ENCODE measurements at regions not wholly inside any gene's neighbourhood (a gene's known extent, or its start where the extent isn't known, plus 50 kb on each side); places are given as distances from the start of the nearest gene placed in this dataset.

DNA sequence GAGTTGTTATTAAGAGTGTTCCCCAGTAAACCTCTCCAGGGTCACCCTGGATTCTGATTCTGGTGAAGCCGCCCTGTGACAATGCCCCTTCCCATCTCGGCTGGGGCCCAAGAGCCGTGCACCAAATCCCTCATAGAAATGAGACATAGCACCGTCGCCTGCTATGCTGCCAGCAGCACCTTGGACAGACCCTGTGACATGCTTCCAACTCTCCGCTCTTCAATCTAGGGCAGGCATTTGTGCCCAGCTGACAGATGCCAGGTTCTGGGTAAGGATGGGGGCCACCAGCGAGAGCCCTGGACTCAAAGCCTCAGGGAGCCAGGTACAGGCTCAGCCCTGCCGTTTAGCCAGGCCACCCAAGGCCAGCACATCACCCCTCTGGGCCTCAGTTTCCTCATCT lies 55.8 kb upstream of the TCF20 start:
- no peak for DNase-seq
- TF ChIP-seq, protein P1, sequence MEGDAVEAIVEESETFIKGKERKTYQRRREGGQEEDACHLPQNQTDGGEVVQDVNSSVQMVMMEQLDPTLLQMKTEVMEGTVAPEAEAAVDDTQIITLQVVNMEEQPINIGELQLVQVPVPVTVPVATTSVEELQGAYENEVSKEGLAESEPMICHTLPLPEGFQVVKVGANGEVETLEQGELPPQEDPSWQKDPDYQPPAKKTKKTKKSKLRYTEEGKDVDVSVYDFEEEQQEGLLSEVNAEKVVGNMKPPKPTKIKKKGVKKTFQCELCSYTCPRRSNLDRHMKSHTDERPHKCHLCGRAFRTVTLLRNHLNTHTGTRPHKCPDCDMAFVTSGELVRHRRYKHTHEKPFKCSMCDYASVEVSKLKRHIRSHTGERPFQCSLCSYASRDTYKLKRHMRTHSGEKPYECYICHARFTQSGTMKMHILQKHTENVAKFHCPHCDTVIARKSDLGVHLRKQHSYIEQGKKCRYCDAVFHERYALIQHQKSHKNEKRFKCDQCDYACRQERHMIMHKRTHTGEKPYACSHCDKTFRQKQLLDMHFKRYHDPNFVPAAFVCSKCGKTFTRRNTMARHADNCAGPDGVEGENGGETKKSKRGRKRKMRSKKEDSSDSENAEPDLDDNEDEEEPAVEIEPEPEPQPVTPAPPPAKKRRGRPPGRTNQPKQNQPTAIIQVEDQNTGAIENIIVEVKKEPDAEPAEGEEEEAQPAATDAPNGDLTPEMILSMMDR (IDR thresholded peaks at IDR 0.05; ENCODE audit: low read depth, low read length), result no peak
- H3K27me3 ChIP-seq, result no peaks in the 10 kb centered on the region

DNA sequence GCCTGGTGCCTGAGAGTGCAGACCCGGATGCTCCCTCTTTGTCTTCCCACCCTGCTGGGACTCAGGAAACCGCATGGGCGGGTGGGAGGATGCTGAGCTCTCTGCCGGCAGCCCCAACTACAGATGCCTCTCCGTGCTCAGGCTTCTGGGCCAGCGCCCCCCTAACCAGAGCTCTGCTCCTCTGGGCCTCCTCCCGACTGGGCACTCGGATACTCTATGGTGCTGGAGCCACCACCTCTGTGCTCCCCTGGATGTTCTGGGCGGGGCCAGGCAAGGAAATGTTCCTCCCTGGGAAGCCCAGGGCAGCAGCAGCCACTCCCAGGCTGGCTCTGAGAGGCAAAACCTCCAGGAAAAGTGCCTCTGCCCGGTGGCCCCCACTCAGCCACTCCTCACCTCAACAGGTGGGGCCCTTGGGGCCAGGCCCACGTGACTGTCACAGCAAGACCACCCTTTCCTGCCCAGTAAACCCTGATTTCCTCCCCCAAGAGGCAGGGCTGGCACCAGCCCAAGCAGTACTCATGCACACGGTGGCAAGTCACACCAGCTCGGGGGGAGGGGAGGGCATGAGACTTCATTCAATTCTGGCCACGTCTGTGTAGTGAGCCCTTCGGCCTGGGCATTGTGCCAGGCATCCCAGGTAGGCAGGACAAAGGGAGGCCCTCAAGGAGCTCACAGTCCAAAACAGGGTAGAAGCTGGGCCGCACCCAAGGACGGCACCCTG lies 54.7 kb upstream of the TCF20 start:
- H3K36me3 ChIP-seq, result no peaks in the 10 kb centered on the region
- peaks cover 23% of the 10 kb centered on the region for H3K4me1 ChIP-seq
- no peak for DNase-seq
- H3K9me3 ChIP-seq, result no peaks in the 10 kb centered on the region
- no peak overlapping the region for H3K4me3 ChIP-seq (ENCODE audit: low read depth, low read length)
- H3K27me3 ChIP-seq, result no peaks in the 10 kb centered on the region
- TF ChIP-seq, protein P1 (IDR thresholded peaks at IDR 0.05; ENCODE audit: low read depth, low read length), result no peak

More for the DNA sequence above, 55.8 kb upstream of the TCF20 start:
- H3K4me1 ChIP-seq, result peaks cover 24% of the 10 kb centered on the region
- H3K36me3 ChIP-seq, result no peaks in the 10 kb centered on the region
- no peaks in the 10 kb centered on the region for H3K9me3 ChIP-seq
- H3K4me3 ChIP-seq (ENCODE audit: low read depth, low read length), result no peak overlapping the region

DNA sequence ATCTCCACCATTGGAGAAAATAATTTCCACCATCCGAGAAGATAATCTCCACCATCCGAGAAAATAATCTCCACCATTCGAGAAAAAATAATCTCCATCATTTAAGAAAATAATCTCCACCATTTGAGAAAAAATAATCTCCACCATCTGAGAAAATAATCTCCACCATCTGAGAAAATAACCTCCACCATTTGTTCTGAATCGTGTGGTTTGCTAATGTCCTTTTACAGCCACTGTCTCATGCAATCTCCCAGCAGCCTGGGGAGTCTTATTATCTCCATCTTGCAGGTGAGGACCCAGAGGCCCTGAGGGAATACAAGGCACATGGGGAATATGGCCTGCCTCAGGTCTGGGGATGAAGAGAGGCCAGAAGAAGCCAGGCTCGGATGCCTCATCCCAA lies 54.1 kb upstream of the TCF20 start:
- no peaks in the 10 kb centered on the region for H3K27me3 ChIP-seq
- no peaks in the 10 kb centered on the region for H3K9me3 ChIP-seq
- DNase-seq, result no peak
- peaks cover 23% of the 10 kb centered on the region for H3K4me1 ChIP-seq
- H3K4me3 ChIP-seq (ENCODE audit: low read depth, low read length), result no peak overlapping the region
- H3K36me3 ChIP-seq, result no peaks in the 10 kb centered on the region
- TF ChIP-seq, protein P1 (IDR thresholded peaks at IDR 0.05; ENCODE audit: low read depth, low read length), result no peak

DNA sequence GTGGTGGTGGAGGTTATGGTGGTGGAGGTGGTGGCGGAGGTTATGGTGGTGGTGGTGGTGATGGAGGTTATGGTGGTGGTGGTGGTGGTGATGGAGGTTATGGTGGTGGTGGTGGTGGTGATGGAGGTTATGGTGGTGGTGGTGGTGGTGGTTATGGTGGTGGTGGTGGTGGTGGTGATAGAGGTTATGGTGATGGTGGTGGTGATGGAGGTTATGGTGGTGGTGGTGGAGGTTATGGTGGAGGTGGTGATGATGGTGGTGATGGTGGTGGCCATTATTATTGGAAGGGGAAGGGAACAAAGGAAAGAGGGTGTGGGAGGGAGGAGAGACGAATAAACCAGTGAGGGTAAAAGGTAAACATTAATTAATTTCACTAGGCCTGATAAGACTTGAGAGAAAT lies 53.5 kb upstream of the TCF20 start:
- H3K9me3 ChIP-seq, result no peaks in the 10 kb centered on the region
- peaks cover 20% of the 10 kb centered on the region for H3K4me1 ChIP-seq
- no peaks in the 10 kb centered on the region for H3K27me3 ChIP-seq
- H3K4me3 ChIP-seq (ENCODE audit: low read depth, low read length), result no peak overlapping the region
- H3K36me3 ChIP-seq, result no peaks in the 10 kb centered on the region
- TF ChIP-seq, protein P1 (IDR thresholded peaks at IDR 0.05; ENCODE audit: low read depth, low read length), result no peak
- no peak for DNase-seq

DNA sequence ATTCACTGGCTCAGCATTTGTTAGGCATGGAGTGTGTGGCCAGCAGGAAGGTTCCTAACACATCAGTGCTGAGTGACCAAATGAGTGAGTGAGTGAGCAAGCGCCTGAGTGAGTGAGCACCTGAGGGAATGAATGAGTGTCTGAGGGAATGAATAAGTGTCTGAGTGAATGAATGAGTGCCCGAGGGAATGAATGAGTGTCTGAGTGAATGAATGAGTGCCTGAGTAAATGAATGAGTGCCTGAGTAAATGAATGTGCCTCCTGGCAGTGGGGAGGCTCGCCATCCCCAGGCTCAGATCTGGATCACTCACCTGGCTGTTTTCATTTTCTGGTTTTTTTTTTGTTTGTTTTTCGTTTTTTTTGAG lies 52.1 kb upstream of the TCF20 start:
- Histone ChIP-seq H3K4me1 (peaks cover 19% of the 10 kb centered on the region), H3K36me3 (no peaks in the 10 kb centered on the region), H3K4me3 (ENCODE audit: low read depth, low read length) (no peak overlapping the region; the same call in 1 of the 2 replicates), H3K9me3 (no peaks in the 10 kb centered on the region), H3K27me3 (no peaks in the 10 kb centered on the region)
- no peak for DNase-seq
- TF ChIP-seq, protein P1 (IDR thresholded peaks at IDR 0.05; ENCODE audit: low read depth, low read length), result no peak

DNA sequence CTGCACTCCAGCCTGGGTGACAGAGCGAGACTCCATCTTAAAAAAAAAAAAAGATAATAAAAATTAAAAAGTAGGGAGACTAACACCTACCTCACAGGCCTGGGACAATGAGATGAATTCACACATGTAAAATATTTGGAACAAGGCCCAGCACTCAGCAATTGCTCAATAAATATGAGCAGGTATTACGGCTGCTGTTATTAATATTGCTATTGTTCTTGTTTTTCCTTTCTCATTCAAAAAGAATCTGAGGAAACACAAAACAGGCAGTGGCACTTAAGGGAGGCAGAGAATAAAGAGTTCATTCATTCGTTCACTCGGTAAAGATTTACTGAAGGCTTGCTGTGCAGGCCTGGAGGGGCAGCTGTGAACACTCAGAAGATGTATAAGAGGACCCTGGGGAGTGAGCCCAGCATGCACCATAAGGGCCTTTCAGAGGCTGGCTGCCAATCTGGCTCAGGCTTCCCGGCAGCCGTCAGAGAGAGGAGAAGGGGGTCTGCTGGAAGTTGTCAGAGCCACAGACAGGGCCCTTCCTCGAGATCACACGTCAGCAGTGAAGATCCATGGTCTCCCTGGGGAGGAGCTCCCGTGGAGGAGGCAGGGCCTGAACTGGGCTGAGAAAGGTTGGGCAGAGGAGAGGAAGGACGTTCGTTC lies 51.6 kb upstream of the TCF20 start:
- peak; percentile 85 for DNase-seq
- H3K4me1 ChIP-seq, result peaks cover 19% of the 10 kb centered on the region
- TF ChIP-seq, protein P1 (IDR thresholded peaks at IDR 0.05; ENCODE audit: low read depth, low read length), result no peak
- no peaks in the 10 kb centered on the region for H3K36me3 ChIP-seq
- no peaks in the 10 kb centered on the region for H3K27me3 ChIP-seq
- no peak overlapping the region; the same call in 1 of the 2 replicates for H3K4me3 ChIP-seq (ENCODE audit: low read depth, low read length)
- no peaks in the 10 kb centered on the region for H3K9me3 ChIP-seq

All from BE2C (cell line).